Loucy (cell line): ENCODE measurements at regions not wholly inside any gene's neighbourhood (a gene's known extent, or its start where the extent isn't known, plus 50 kb on each side); places are given as distances from the start of the nearest gene placed in this dataset.

ENCODE experiments used
- H2AFZ ChIP-seq: fragments of 200-600 bp; sonication (generic); 2 replicates; pipeline ENCODE4 v1.6.0; 2016; ENCODE audit warnings: antibody characterized with exemption, mild to moderate bottlenecking, low read length, moderate library complexity
- H3F3A ChIP-seq: fragments of 200-600 bp; 2 replicates; pipeline ENCODE4 v1.6.0; 2016; ENCODE audit warnings: antibody characterized with exemption, low read depth, mild to moderate bottlenecking
- H3K27me3 ChIP-seq: fragments of 200-600 bp; sonication (generic); 2 replicates; pipeline ENCODE4 v1.6.1; 2014; ENCODE audit warnings: low read length, mild to moderate bottlenecking; ENCODE audit not compliant: insufficient read depth, poor library complexity, severe bottlenecking
- H3K36me3 ChIP-seq: fragments of 200-600 bp; sonication (generic); 2 replicates; pipeline ENCODE4 v1.6.1; 2016; ENCODE audit warnings: low read length; ENCODE audit not compliant: insufficient read depth
- H3K4me1 ChIP-seq: fragments of 200-600 bp; sonication (generic); 2 replicates; pipeline ENCODE4 v1.5.1; 2014; ENCODE audit warnings: low read length, mild to moderate bottlenecking; ENCODE audit not compliant: insufficient read depth, poor library complexity, severe bottlenecking
- H3K4me2 ChIP-seq: fragments of 200-600 bp; sonication (generic); 2 replicates; pipeline ENCODE4 v1.6.0; 2014; ENCODE audit warnings: antibody characterized with exemption, low read length, low read depth, mild to moderate bottlenecking; ENCODE audit not compliant: poor library complexity, severe bottlenecking
- H3K4me3 ChIP-seq: fragments of 200-600 bp; sonication (generic); 2 replicates; pipeline ENCODE4 v1.5.1; 2014; ENCODE audit warnings: low read length, mild to moderate bottlenecking, mixed read lengths; ENCODE audit not compliant: poor library complexity, severe bottlenecking
- H3K79me2 ChIP-seq: fragments of 200-600 bp; sonication (generic); 2 replicates; pipeline ENCODE4 v1.6.1; 2014; ENCODE audit warnings: low read length; ENCODE audit not compliant: insufficient read depth
- H3K9ac ChIP-seq: fragments of 200-600 bp; sonication (generic); 2 replicates; pipeline ENCODE4 v1.6.0; 2014; ENCODE audit warnings: mild to moderate bottlenecking, low read depth, low read length, moderate library complexity; ENCODE audit not compliant: poor library complexity, severe bottlenecking
- H3K9me2 ChIP-seq: fragments of 200-600 bp; sonication (generic); replicated peaks from 2 replicates; pipeline ENCODE4 v1.6.1; 2016; ENCODE audit warnings: low read depth, low read length, mixed read lengths
- H3K9me3 ChIP-seq: fragments of 200-600 bp; sonication (generic); 2 replicates; pipeline ENCODE4 v1.6.1; 2014; ENCODE audit warnings: mild to moderate bottlenecking, antibody characterized with exemption, low read length, low read depth; ENCODE audit not compliant: insufficient read depth
- H4K20me1 ChIP-seq: fragments of 200-600 bp; sonication (generic); 2 replicates; pipeline ENCODE4 v1.6.0; 2014; ENCODE audit warnings: antibody characterized with exemption, low read length, mild to moderate bottlenecking; ENCODE audit not compliant: insufficient read depth, poor library complexity, severe bottlenecking
- CTCF ChIP-seq: fragments of 200-600 bp; sonication (generic); conservative IDR thresholded peaks from 2 replicates; pipeline ENCODE4 v1.5.1; 2014; ENCODE audit warnings: mild to moderate bottlenecking, antibody characterized with exemption, low read length
- EZH2phosphoT487 ChIP-seq: fragments of 200-600 bp; IDR thresholded peaks from 2 replicates; pipeline ENCODE4 v1.6.1; 2018; ENCODE audit warnings: antibody characterized with exemption, mild to moderate bottlenecking, moderate library complexity, borderline replicate concordance

- Histone ChIP-seq H2AFZ (no peak overlapping the region), H3K9me2 (no peaks in the 10 kb centered on the region), H3K9ac (no peak overlapping the region), H3F3A (no peaks in the 10 kb centered on the region), H3K79me2 (no peaks in the 10 kb centered on the region), H3K4me2 (no peak overlapping the region), H3K4me3 (no peak overlapping the region), H3K36me3 (no peaks in the 10 kb centered on the region), H3K4me1 (no peaks in the 10 kb centered on the region), H3K9me3 (no peaks in the 10 kb centered on the region), H3K27me3 (no peaks in the 10 kb centered on the region), H4K20me1 (no peaks in the 10 kb centered on the region)
- TF ChIP-seq EZH2phosphoT487 (no peak), CTCF (no peak)
These were observed 1087.1 kb upstream of the POT1 start for GRCh38 chr7:126016722-126017121.

- no peaks in the 10 kb centered on the region for H3K9me3 ChIP-seq
- TF ChIP-seq CTCF, result no peak
- no peak for TF ChIP-seq EZH2phosphoT487
These were observed 1075.4 kb upstream of the POT1 start for GRCh38 chr7:126005064-126005463.

GRCh38 chr7:126001349-126001748 lies 1071.7 kb upstream of the POT1 start:
- no peaks in the 10 kb centered on the region for H3K27me3 ChIP-seq
- no peaks in the 10 kb centered on the region for H3K9me2 ChIP-seq
- no peaks in the 10 kb centered on the region for H3K36me3 ChIP-seq
- no peaks in the 10 kb centered on the region for H3K4me1 ChIP-seq
- no peaks in the 10 kb centered on the region for H3F3A ChIP-seq
- no peaks in the 10 kb centered on the region for H4K20me1 ChIP-seq
- no peak overlapping the region for H3K4me2 ChIP-seq
- H3K79me2 ChIP-seq, result no peaks in the 10 kb centered on the region
- H2AFZ ChIP-seq, result no peak overlapping the region
- H3K9ac ChIP-seq, result no peak overlapping the region
- no peak for TF ChIP-seq EZH2phosphoT487
- TF ChIP-seq CTCF, result no peak
- no peaks in the 10 kb centered on the region for H3K9me3 ChIP-seq
- H3K4me3 ChIP-seq, result no peak overlapping the region

More at GRCh38 chr7:126005064-126005463, 1075.4 kb upstream of the POT1 start:
- Histone ChIP-seq H3K79me2 (no peaks in the 10 kb centered on the region), H4K20me1 (no peaks in the 10 kb centered on the region), H3K4me1 (no peaks in the 10 kb centered on the region), H3K27me3 (no peaks in the 10 kb centered on the region), H2AFZ (no peak overlapping the region), H3F3A (no peaks in the 10 kb centered on the region), H3K9ac (no peak overlapping the region), H3K36me3 (no peaks in the 10 kb centered on the region), H3K4me2 (no peak overlapping the region), H3K4me3 (no peak overlapping the region), H3K9me2 (no peaks in the 10 kb centered on the region)
